ENCODE measurements at regions not wholly inside any gene's neighbourhood (a gene's known extent, or its start where the extent isn't known, plus 50 kb on each side); places are given as distances from the start of the nearest gene placed in this dataset.

GRCh38 chr5:85549836-85550599 is 1067.7 kb upstream of the COX7C start:
- TF ChIP-seq CTCF (conservative IDR thresholded peaks at IDR 0.05; ENCODE audit: low read length) (no peak), EZH2phosphoT487 (IDR thresholded peaks at IDR 0.05; ENCODE audit: borderline replicate concordance) (no peak)

Measured in Loucy (cell line).